Sigmoid colon (tissue), 4 donors: ENCODE measurements at regions not wholly inside any gene's neighbourhood (a gene's known extent, or its start where the extent isn't known, plus 50 kb on each side); places are given as distances from the start of the nearest gene placed in this dataset.

Source experiments
- POLR2AphosphoS5 ChIP-seq, 4 donors: sonication (generic); formaldehyde crosslinking; IDR thresholded peaks; one replicate each; pipeline ENCODE4 v1.6.1; 2017; ENCODE audit warnings: antibody characterized with exemption in 4 of 4
- TF ChIP-seq, protein P1 (sequence below), 4 experiments: fragments of 450-650 bp in 3 of 4; fragments of 200-600 bp in 1 of 4; IDR thresholded peaks; one replicate each; pipeline ENCODE4 v1.5.1; 2016 to 2019; ENCODE audit warnings: antibody characterized with exemption in 4 of 4, mild to moderate bottlenecking in 3 of 4, moderate library complexity in 2 of 4

DNA sequence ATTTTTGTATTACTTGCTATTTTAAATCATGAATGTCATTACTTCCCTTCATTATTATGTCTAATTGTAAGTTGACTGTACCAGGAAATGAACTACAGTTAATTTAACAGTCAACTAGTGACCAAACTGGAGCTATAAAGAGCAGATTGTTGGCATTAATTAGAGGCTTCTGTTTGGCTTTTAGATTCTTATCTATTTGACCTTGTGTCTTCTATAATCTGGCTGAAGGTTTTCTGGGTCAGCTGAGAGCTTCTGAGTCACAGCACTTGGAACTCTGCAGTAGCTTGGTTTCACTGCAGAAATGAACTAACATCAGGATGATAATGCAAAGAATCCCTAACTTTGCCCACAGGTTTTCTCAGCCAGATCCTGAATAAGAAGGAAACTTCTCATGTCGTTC is 169.2 kb upstream of the LEF1 start:
- TF ChIP-seq POLR2AphosphoS5 (IDR thresholded peaks at IDR 0.05): no peak
- TF ChIP-seq, protein P1, sequence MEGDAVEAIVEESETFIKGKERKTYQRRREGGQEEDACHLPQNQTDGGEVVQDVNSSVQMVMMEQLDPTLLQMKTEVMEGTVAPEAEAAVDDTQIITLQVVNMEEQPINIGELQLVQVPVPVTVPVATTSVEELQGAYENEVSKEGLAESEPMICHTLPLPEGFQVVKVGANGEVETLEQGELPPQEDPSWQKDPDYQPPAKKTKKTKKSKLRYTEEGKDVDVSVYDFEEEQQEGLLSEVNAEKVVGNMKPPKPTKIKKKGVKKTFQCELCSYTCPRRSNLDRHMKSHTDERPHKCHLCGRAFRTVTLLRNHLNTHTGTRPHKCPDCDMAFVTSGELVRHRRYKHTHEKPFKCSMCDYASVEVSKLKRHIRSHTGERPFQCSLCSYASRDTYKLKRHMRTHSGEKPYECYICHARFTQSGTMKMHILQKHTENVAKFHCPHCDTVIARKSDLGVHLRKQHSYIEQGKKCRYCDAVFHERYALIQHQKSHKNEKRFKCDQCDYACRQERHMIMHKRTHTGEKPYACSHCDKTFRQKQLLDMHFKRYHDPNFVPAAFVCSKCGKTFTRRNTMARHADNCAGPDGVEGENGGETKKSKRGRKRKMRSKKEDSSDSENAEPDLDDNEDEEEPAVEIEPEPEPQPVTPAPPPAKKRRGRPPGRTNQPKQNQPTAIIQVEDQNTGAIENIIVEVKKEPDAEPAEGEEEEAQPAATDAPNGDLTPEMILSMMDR (IDR thresholded peaks at IDR 0.05): no peak
